Sigmoid colon (tissue), 4 donors: ENCODE measurements at regions not wholly inside any gene's neighbourhood (a gene's known extent, or its start where the extent isn't known, plus 50 kb on each side); places are given as distances from the start of the nearest gene placed in this dataset.

ENCODE experiments used
- CTCF ChIP-seq, 4 experiments: fragments of 450-650 bp in 3 of 4; fragments of 200-600 bp in 1 of 4; IDR thresholded peaks; one replicate each; pipeline ENCODE4 v1.5.1; 2016 to 2019; ENCODE audit warnings: antibody characterized with exemption in 4 of 4, mild to moderate bottlenecking in 3 of 4, moderate library complexity in 2 of 4
- EP300 ChIP-seq, 4 donors: sonication (generic); formaldehyde crosslinking; IDR thresholded peaks; one replicate each; pipeline ENCODE4 v1.6.1; 2017; ENCODE audit warnings: antibody characterized with exemption in 4 of 4
- POLR2A ChIP-seq, 2 donors: fragments of 450-650 bp; IDR thresholded peaks; one replicate each; pipeline ENCODE4 v1.6.1; 2016; ENCODE audit warnings: antibody characterized with exemption in 2 of 2, mild to moderate bottlenecking in 2 of 2, moderate library complexity in 2 of 2
- POLR2AphosphoS5 ChIP-seq, 4 donors: sonication (generic); formaldehyde crosslinking; IDR thresholded peaks; one replicate each; pipeline ENCODE4 v1.6.1; 2017; ENCODE audit warnings: antibody characterized with exemption in 4 of 4

GRCh38 chr16:8109510-8110369 is 480.6 kb downstream of the TMEM114 start:
- TF ChIP-seq CTCF (IDR thresholded peaks at IDR 0.05) (no peak), EP300 (IDR thresholded peaks at IDR 0.05) (no peak), POLR2A (IDR thresholded peaks at IDR 0.05) (no peak), POLR2AphosphoS5 (IDR thresholded peaks at IDR 0.05) (no peak)
